ENCODE measurements at regions not wholly inside any gene's neighbourhood (a gene's known extent, or its start where the extent isn't known, plus 50 kb on each side); places are given as distances from the start of the nearest gene placed in this dataset.

DNA sequence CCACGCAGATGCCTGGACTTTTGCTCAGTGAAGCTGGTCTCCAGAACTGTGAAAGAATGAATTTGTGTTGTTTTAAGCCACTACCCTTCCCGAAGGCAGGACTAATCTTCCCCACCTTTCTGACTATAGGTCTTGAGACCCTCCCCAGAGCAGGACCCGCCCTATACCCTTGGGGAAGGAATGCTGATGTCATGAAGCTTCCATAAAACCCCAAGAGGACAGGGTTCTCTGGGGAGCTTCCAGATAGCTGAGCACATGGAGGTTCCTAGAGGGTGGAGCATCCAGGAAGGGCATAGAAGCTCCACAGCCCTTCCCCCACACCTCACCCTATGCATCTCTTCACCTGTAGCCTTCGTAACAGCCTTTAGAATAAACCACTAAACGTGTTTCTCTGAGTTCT is 287.8 kb downstream of the SOX9 start:
- H3K9ac ChIP-seq (replicated peaks; ENCODE audit: extremely low read depth, insufficient read depth, low read length), result no peak overlapping the region
- DNase-seq (ENCODE audit: low read depth, low spot score) (no peak), FAIRE-seq (no peak)
- intact Hi-C loops (cut with micrococcal nuclease) (no loop called here), dilution Hi-C loops (cut with MboI; ENCODE audit: extremely low pct_ligation_motif_present, low sequenced_read_pairs) (no loop called here)
- no peak overlapping the region for H3K4me2 ChIP-seq (ENCODE audit: insufficient read depth, low read length)
- H3K27me3 ChIP-seq (ENCODE audit: control insufficient read depth in 2 of 2, insufficient read depth in 2 of 2, low read length in 2 of 2), result no peaks in the 10 kb centered on the region
- peaks cover 5% of the 10 kb centered on the region for H3K4me1 ChIP-seq (ENCODE audit: control insufficient read depth, extremely low read depth, insufficient read depth, low read length)
- POLR2A ChIA-PET, result no interaction called here
- no peak for TF ChIP-seq EZH2 (IDR thresholded peaks at IDR 0.05; ENCODE audit: borderline replicate concordance, low read depth, low read length, severe bottlenecking)
- TF ChIP-seq, protein P1, sequence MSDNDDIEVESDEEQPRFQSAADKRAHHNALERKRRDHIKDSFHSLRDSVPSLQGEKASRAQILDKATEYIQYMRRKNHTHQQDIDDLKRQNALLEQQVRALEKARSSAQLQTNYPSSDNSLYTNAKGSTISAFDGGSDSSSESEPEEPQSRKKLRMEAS (IDR thresholded peaks at IDR 0.05; ENCODE audit: insufficient read depth, insufficient read length), result no peak
- TF ChIP-seq POLR2AphosphoS5 (IDR thresholded peaks at IDR 0.05; ENCODE audit: insufficient read depth, low read depth, low read length), result no peak
- no peak for TF ChIP-seq GATA2 (IDR thresholded peaks at IDR 0.05; ENCODE audit: insufficient read depth, insufficient read length, low read depth, low read length)
- TF ChIP-seq POLR2A (IDR thresholded peaks at IDR 0.05; ENCODE audit: low read depth, low read length), result no peak
- TF ChIP-seq, protein P2, sequence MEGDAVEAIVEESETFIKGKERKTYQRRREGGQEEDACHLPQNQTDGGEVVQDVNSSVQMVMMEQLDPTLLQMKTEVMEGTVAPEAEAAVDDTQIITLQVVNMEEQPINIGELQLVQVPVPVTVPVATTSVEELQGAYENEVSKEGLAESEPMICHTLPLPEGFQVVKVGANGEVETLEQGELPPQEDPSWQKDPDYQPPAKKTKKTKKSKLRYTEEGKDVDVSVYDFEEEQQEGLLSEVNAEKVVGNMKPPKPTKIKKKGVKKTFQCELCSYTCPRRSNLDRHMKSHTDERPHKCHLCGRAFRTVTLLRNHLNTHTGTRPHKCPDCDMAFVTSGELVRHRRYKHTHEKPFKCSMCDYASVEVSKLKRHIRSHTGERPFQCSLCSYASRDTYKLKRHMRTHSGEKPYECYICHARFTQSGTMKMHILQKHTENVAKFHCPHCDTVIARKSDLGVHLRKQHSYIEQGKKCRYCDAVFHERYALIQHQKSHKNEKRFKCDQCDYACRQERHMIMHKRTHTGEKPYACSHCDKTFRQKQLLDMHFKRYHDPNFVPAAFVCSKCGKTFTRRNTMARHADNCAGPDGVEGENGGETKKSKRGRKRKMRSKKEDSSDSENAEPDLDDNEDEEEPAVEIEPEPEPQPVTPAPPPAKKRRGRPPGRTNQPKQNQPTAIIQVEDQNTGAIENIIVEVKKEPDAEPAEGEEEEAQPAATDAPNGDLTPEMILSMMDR (IDR thresholded peaks at IDR 0.05; ENCODE audit: extremely low read depth in 1 of 2, insufficient read depth in 1 of 2, low read depth in 1 of 2, low read length in 2 of 2), result no peak
- TF ChIP-seq MYC (IDR thresholded peaks at IDR 0.05; ENCODE audit: low read depth, low read length), result no peak
- no peak for TF ChIP-seq FOS (IDR thresholded peaks at IDR 0.05; ENCODE audit: borderline replicate concordance, insufficient read depth, low read length)
- no peak for TF ChIP-seq JUN (IDR thresholded peaks at IDR 0.05; ENCODE audit: borderline replicate concordance, insufficient read depth, insufficient read length, low read depth)
- no peak overlapping the region for H3K27ac ChIP-seq (ENCODE audit: insufficient read depth, low read depth, low read length)
- no peaks in the 10 kb centered on the region for H4K20me1 ChIP-seq (replicated peaks; ENCODE audit: control insufficient read depth, extremely low read depth, insufficient read depth, low read length)
- H3K9me3 ChIP-seq (replicated peaks; ENCODE audit: control insufficient read depth, insufficient read depth, low read length), result no peaks in the 10 kb centered on the region
- no peaks in the 10 kb centered on the region for H3K79me2 ChIP-seq (ENCODE audit: control insufficient read depth, insufficient read depth, low read length)
- no peak overlapping the region for H3K4me3 ChIP-seq (replicated peaks in 1 of 3; ENCODE audit: insufficient read depth in 1 of 3, low read depth in 1 of 3, low read length in 3 of 3)
- no peaks in the 10 kb centered on the region for H3K36me3 ChIP-seq (ENCODE audit: control insufficient read depth in 2 of 2, extremely low read depth in 1 of 2, insufficient read depth in 2 of 2, low read length in 2 of 2)
- BruUV-seq (replicated peaks), result no TSS peak
- CTCF ChIA-PET, result interaction anchor here (1.7 kb wide), 1 partner anchor 69 kb away, joined by 5 read pairs; no protein-coding TSS in a partner anchor
- no peak overlapping the region for H2AFZ ChIP-seq (ENCODE audit: low read depth, low read length)
- no peaks in the 10 kb centered on the region for H3K9me1 ChIP-seq (replicated peaks; ENCODE audit: control insufficient read depth, extremely low read depth, insufficient read depth, low read length)
